ENCODE measurements at regions not wholly inside any gene's neighbourhood (a gene's known extent, or its start where the extent isn't known, plus 50 kb on each side); places are given as distances from the start of the nearest gene placed in this dataset.

- TF ChIP-seq JUN (IDR thresholded peaks at IDR 0.05; ENCODE audit: low read depth, low read length), result no peak
- peak; percentile 84 for TF ChIP-seq MAX (IDR thresholded peaks at IDR 0.05)
- no peak for TF ChIP-seq SP1 (IDR thresholded peaks at IDR 0.05; ENCODE audit: low read depth, low read length)
- TF ChIP-seq KDM1A (IDR thresholded peaks at IDR 0.05; ENCODE audit: borderline replicate concordance, low read length), result no peak
- no peak for TF ChIP-seq BACH1 (IDR thresholded peaks at IDR 0.05; ENCODE audit: low read length)
- no peak for TF ChIP-seq ATF2 (IDR thresholded peaks at IDR 0.05; ENCODE audit: low read length)
- peak; percentile 76 to 82 for TF ChIP-seq RAD21 (IDR thresholded peaks at IDR 0.05 in 1 of 2, conservative IDR thresholded peaks at IDR 0.05 in 1 of 2; ENCODE audit: low read depth in 2 of 2, low read length in 2 of 2)
- TF ChIP-seq POLR2AphosphoS5 (IDR thresholded peaks at IDR 0.05; ENCODE audit: low read depth, low read length), result no peak
- no peak for TF ChIP-seq SAP30 (IDR thresholded peaks at IDR 0.05; ENCODE audit: insufficient read depth, insufficient replicate concordance, low read length)
- TF ChIP-seq CTCF (IDR thresholded peaks at IDR 0.05; ENCODE audit: control extremely low read depth in 1 of 3, insufficient read depth in 1 of 3, low read depth in 1 of 3, low read length in 3 of 3), result peak; percentile 59 to 83 (median 64)
- TF ChIP-seq KDM5A (IDR thresholded peaks at IDR 0.05; ENCODE audit: low read length), result no peak
- no peak for TF ChIP-seq SIX5 (IDR thresholded peaks at IDR 0.05; ENCODE audit: low read depth, low read length)
- no peak for TF ChIP-seq SP4 (IDR thresholded peaks at IDR 0.05; ENCODE audit: low read length)
Observed at GRCh38 chr12:130266751-130267150, 70.9 kb upstream of the PIWIL1 start (continued).

All from H1 (cell line).